ENCODE measurements at regions not wholly inside any gene's neighbourhood (a gene's known extent, or its start where the extent isn't known, plus 50 kb on each side); places are given as distances from the start of the nearest gene placed in this dataset.
A peak's percentile ranks its signal among the peaks of the same experiment; 100 is the strongest.

DNA sequence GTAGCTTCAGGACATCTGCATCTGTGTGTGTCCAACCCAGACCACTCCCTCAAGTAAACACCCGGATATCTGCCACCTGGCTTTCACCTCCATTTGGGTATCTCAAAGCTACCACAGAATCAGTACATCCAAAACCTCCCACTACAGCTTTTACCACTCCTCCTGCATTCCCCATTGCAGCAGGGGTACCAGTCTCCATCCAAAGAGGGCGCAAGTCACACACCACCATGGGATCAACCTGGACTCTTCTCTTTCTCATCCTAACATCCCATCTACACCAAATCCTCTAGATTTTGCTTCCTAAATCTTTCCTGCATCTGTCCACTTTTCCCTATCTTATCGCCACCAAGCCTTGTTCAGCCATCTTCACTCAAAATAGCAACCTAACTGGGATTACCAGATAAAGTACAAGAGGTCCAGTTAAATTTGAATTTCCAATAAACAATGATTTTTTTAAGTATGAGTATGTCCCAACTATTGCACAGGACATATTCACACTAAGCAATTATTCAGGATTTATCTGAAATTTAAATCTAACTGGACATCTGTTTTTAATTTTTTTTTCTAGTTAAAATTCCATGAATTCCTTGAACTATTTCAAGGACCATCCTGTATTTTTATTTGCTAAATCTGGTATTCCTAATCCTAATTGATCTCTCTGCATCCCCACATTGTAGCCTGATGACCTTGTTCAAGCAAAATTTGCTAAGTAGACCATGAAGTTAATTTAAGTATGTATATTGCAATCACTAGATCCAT lies 164.3 kb upstream of the MLN start:
- BruUV-seq (replicated peaks): no TSS peak
- RAD21 ChIA-PET (ENCODE audit: low non-redundant PET in 1 of 2, low total read pairs in 2 of 2, uncharacterized antibody in 2 of 2, unreplicated experiment in 2 of 2): no interaction called here
- Histone ChIP-seq H3K4me1 (ENCODE audit: control insufficient read depth in 1 of 2, insufficient read depth in 2 of 2, low read length in 2 of 2) (no peaks in the 10 kb centered on the region), H3K9me3 (ENCODE audit: control insufficient read depth in 1 of 2, insufficient read depth in 1 of 2, low read depth in 1 of 2, low read length in 2 of 2) (no peaks in the 10 kb centered on the region), H3K79me2 (ENCODE audit: insufficient read depth, low read length) (no peaks in the 10 kb centered on the region), H3K27ac (ENCODE audit: low read depth, low read length) (no peak overlapping the region), H3K36me3 (ENCODE audit: control insufficient read depth in 1 of 2, insufficient read depth in 2 of 2, low read length in 2 of 2) (no peaks in the 10 kb centered on the region), H3K9ac (ENCODE audit: low read length) (no peak overlapping the region), H3K4me3 (replicated peaks in 1 of 2; ENCODE audit: low read depth in 1 of 2, low read length in 2 of 2) (no peak overlapping the region), H2AFZ (ENCODE audit: low read depth, low read length, poor library complexity, severe bottlenecking) (no peak overlapping the region), H3K9me2 (ENCODE audit: insufficient read depth) (no peaks in the 10 kb centered on the region), H3K4me2 (ENCODE audit: low read length) (no peak overlapping the region), H3K27me3 (ENCODE audit: insufficient read depth, low read length) (no peaks in the 10 kb centered on the region), H4K20me1 (ENCODE audit: insufficient read depth) (no peaks in the 10 kb centered on the region)
- POLR2A ChIA-PET: no interaction called here
- CTCF ChIA-PET: interaction anchor here (0.6 to 1.3 kb wide), 7 partner anchors 9 to 60 kb away, joined by 3 to 16 read pairs (median 5); no protein-coding TSS in a partner anchor
- DNase-seq (ENCODE audit: low read depth, low spot score) (peak; percentile 13), ATAC-seq (peak; percentile 97)
- intact Hi-C loops (cut with micrococcal nuclease): loop anchor here (1.0 to 2.0 kb wide), 2 partner anchors 59 to 186 kb away; no protein-coding TSS in a partner anchor
- TF ChIP-seq, protein P1, sequence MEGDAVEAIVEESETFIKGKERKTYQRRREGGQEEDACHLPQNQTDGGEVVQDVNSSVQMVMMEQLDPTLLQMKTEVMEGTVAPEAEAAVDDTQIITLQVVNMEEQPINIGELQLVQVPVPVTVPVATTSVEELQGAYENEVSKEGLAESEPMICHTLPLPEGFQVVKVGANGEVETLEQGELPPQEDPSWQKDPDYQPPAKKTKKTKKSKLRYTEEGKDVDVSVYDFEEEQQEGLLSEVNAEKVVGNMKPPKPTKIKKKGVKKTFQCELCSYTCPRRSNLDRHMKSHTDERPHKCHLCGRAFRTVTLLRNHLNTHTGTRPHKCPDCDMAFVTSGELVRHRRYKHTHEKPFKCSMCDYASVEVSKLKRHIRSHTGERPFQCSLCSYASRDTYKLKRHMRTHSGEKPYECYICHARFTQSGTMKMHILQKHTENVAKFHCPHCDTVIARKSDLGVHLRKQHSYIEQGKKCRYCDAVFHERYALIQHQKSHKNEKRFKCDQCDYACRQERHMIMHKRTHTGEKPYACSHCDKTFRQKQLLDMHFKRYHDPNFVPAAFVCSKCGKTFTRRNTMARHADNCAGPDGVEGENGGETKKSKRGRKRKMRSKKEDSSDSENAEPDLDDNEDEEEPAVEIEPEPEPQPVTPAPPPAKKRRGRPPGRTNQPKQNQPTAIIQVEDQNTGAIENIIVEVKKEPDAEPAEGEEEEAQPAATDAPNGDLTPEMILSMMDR (IDR thresholded peaks at IDR 0.05 in 2 of 3, conservative IDR thresholded peaks at IDR 0.05 in 1 of 3; ENCODE audit: borderline replicate concordance in 1 of 3, insufficient read depth in 1 of 3, low read depth in 2 of 3, low read length in 2 of 3): peak; percentile 49 to 72 (median 71); a peak in 5 of 6 replicates
- TF ChIP-seq FOSL1 (IDR thresholded peaks at IDR 0.05; ENCODE audit: low read depth) (no peak), RAD21 (IDR thresholded peaks at IDR 0.05; ENCODE audit: low read depth) (peak; percentile 69)

- H3K4me2 ChIP-seq (ENCODE audit: low read length): no peak overlapping the region
- no peaks in the 10 kb centered on the region for H3K9me3 ChIP-seq (ENCODE audit: control insufficient read depth in 1 of 2, insufficient read depth in 1 of 2, low read depth in 1 of 2, low read length in 2 of 2)
- no peaks in the 10 kb centered on the region for H3K79me2 ChIP-seq (ENCODE audit: insufficient read depth, low read length)
- H3K9me2 ChIP-seq (ENCODE audit: insufficient read depth): no peaks in the 10 kb centered on the region
- no peak overlapping the region for H2AFZ ChIP-seq (ENCODE audit: low read depth, low read length, poor library complexity, severe bottlenecking)
- no peak for ATAC-seq
- no peak overlapping the region for H3K9ac ChIP-seq (ENCODE audit: low read length)
- ChIA-PET CTCF (interaction anchor here (0.6 to 1.3 kb wide), 6 partner anchors 9 to 61 kb away, joined by 3 to 16 read pairs (median 4); no protein-coding TSS in a partner anchor), RAD21 (ENCODE audit: low non-redundant PET in 1 of 2, low total read pairs in 2 of 2, uncharacterized antibody in 2 of 2, unreplicated experiment in 2 of 2) (no interaction called here), POLR2A (no interaction called here)
- H4K20me1 ChIP-seq (ENCODE audit: insufficient read depth): no peaks in the 10 kb centered on the region
- H3K27ac ChIP-seq (ENCODE audit: low read depth, low read length): no peak overlapping the region
- no peak overlapping the region for H3K4me3 ChIP-seq (replicated peaks in 1 of 2; ENCODE audit: low read depth in 1 of 2, low read length in 2 of 2)
- no peaks in the 10 kb centered on the region for H3K4me1 ChIP-seq (ENCODE audit: control insufficient read depth in 1 of 2, insufficient read depth in 2 of 2, low read length in 2 of 2)
- no peaks in the 10 kb centered on the region for H3K36me3 ChIP-seq (ENCODE audit: control insufficient read depth in 1 of 2, insufficient read depth in 2 of 2, low read length in 2 of 2)
- H3K27me3 ChIP-seq (ENCODE audit: insufficient read depth, low read length): no peaks in the 10 kb centered on the region
- TF ChIP-seq ZNF274 (IDR thresholded peaks at IDR 0.05; ENCODE audit: low read depth, low read length) (no peak), MAX (IDR thresholded peaks at IDR 0.05) (no peak), EZH2phosphoT487 (IDR thresholded peaks at IDR 0.05; ENCODE audit: borderline replicate concordance) (no peak), FOSL1 (IDR thresholded peaks at IDR 0.05; ENCODE audit: low read depth) (no peak), ZFX (IDR thresholded peaks at IDR 0.05) (no peak), ELF1 (IDR thresholded peaks at IDR 0.05; ENCODE audit: borderline replicate concordance, low read depth) (no peak), CBX3 (IDR thresholded peaks at IDR 0.05; ENCODE audit: low read depth) (no peak), SP1 (IDR thresholded peaks at IDR 0.05; ENCODE audit: low read depth) (no peak)
- BruUV-seq (replicated peaks): no TSS peak
- no peak for DNase-seq (ENCODE audit: low read depth, low spot score)
- intact Hi-C loops (cut with micrococcal nuclease): no loop called here
Measured at GRCh38 chr6:33967265-33967767, 163.5 kb upstream of the MLN start.

Data from HCT116 (cell line).